ENCODE measurements at regions not wholly inside any gene's neighbourhood (a gene's known extent, or its start where the extent isn't known, plus 50 kb on each side); places are given as distances from the start of the nearest gene placed in this dataset.
"Not testable (repeated sequence)": the region's sequence is repeated elsewhere in the genome, so short reads cannot be mapped to it uniquely, and the experiment has no call there.

- DNase-seq: no peak
Observed at GRCh38 chr10:61040399-61041016, 96.5 kb upstream of the RHOBTB1 start.

DNA sequence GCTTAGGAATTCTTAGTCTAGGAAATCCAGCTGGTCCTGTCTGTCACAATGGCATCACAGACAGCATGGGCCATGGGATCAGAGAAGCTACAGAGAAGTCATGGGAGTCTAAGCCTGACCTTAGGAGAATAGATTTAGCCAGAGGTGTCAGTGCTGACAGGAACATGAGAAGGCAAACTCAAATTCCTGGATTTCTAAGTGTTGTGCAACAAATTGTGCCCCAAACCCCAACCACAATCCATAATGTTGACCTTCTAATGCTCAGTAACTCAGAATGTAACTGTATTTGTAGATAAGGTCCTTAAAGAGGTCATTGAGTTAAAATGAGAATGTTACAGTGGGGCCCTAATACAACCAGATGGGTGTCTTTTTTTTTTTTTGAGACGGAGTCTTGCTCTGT, 95.9 kb upstream of the RHOBTB1 start:
- DNase-seq: no peak

DNA sequence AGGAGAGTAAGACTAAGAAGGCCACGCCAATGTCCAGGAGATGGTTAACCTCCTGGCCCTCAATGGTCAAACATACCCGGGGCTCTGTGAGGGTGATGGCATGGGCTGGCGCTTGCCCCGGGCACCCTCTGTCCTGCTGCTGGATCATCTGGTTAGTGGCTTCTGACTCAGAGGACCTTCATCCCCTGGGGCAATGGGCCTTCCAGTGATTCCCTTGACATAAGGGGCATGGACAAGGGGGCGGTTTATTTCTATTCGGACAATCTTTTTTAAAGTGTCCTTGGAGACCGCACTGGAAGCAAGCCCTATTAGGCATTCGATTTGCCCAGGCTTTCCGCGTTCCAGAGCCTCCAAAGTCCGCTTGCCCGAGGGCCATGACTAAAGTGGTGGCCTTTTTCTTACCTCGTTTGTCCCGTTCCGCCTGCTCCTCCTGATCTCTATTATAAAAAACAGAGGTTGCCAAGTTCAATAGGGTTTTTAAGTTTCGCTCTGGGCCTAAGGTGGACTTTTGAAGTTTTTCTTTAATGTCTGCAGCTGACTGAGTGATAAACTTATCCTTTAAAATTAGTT, 93.4 kb upstream of the RHOBTB1 start:
- DNase-seq: not testable (repeated sequence)

DNA sequence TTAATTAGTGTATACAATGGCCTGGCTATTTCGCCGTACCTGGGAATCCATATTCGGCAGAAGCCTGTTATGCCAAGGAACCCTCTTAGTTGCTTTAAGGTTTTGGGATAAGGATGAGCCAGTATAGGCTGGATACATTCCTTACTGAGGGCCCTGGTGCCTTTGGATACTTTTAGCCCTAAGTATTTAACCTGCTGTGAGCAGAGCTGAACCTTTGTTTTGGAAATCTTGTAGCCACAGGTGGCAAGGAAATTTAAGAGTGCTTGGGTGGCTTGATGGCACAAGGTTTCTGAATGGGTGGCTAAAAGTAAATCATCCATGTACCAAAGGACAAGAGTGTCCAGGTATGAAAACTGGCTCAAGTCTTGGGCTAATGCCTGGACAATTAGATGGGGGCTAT, 92.2 kb upstream of the RHOBTB1 start:
- DNase-seq: not testable (repeated sequence)

- DNase-seq: no peak
Observed at GRCh38 chr10:61031341-61031740, 87.4 kb upstream of the RHOBTB1 start.

DNA sequence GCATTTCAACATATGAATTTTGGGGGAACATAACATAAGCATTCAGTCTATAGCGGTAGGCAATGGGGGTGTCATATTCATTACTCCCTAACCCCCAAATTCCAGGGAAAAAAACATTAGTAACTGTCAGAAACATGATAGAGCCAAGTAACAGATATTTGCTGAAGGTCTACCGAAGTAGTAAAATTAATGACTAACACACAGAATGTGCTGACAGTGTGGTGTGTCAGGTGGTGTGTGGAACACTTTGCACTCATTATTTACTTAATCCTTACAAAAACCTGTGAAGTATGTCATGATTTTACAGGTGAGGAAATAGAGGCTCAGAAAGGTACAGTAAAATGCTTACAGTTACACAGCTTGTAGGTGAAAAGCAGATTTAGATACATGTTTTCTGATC, 85.4 kb upstream of the RHOBTB1 start:
- no peak for DNase-seq

- no peak for DNase-seq
Observed at GRCh38 chr10:61028861-61029361, 84.9 kb upstream of the RHOBTB1 start.

DNA sequence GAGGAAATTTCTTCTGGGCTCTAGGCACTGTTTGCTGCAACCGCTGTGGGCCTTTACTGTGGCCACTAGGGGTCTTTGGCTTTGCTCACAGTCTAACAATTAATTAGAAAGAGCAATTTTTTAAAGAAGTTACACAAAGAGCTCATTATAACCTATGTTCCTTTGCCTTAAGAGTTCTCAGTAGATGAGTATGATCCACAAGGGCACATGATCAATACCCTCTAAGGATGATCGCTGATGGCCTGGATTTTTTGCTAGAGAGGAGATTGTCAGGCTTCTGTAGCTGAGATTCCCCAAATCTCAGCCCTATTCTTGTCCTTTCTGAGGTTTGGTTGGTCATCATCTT, 80.8 kb upstream of the RHOBTB1 start:
- DNase-seq: no peak

- no peak for DNase-seq
Observed at GRCh38 chr10:61024151-61024855, 80.3 kb upstream of the RHOBTB1 start.

- no peak for DNase-seq
Observed at GRCh38 chr10:61023053-61023452, 79.1 kb upstream of the RHOBTB1 start.

- DNase-seq: no peak
Observed at GRCh38 chr10:61021926-61022325, 77.9 kb upstream of the RHOBTB1 start.

GRCh38 chr10:61020420-61021158, 76.6 kb upstream of the RHOBTB1 start:
- DNase-seq: no peak

DNA sequence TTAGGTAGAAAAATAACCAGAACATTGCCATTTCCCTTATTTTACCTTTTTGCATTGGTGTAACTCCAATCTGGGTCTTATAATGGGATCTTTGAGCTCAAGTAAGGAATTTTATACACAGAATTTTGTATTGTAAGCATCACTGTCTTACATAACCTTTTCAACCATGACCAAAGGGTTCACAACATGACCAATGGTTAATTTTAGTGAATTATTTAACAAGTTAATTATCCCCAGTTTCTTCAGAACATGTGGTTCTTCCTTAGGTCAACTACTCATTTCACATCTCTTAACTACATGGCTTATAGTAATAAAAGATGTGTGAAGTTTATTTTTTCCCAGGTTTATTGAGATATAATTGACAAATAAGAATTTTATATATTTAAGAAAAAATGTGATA, 74.2 kb upstream of the RHOBTB1 start:
- DNase-seq: no peak

DNA sequence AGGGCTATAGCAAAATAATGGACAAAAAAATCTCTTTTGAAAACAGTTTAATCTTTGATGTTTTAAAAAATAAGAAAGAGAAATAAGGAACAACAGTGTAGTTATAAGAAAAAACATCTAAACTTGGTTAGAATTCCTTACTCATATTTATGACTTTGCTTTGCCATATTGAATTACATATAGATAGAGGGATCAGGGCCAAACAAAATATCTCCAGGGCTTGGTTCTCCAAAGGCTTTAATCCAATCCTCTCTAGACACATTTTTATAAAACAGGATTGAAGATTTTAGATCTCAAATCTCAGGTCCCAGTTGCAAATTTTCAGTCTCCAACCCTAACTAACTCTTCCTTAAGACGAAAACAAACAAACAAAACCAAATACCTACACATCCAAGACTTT, 72.6 kb upstream of the RHOBTB1 start:
- no peak for DNase-seq

DNA sequence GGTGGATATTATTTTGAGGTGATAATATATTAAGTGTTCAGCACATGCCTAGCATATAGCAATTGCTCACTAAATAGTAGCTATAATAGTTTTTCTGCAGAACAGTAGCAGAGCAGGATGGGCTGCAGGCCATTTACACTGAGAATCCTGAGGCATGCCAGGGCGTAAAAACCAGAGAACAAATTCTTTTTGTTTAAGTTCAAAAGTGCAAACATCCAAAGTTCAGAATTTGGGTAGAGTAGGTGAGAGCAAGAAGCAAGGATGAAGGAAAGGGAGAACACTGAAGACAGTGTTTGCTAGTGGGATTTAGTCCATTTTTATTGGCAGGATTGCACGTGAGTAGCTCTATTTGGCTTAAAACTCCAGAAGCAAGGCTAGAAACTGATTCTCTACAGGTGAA, 72.0 kb upstream of the RHOBTB1 start:
- no peak for DNase-seq

DNA sequence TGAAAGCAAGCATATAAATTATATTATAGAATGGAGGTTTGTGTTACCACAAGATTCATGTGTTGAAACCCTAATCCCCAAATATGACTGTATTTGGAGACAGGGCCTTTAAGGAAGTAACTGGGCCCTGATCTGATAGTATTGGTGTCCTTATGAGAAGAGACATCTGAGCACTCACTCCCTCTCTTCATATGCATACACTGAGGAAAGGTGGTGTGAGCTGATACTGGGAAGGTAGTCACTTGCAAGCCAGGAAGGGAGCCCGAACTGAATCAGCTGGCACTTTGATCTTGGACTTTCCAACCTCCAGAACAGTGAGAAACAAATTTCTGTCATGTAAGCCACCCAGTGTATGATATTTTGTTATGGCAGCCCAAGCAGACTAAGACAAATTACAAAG, 66.9 kb upstream of the RHOBTB1 start:
- DNase-seq: no peak

DNA sequence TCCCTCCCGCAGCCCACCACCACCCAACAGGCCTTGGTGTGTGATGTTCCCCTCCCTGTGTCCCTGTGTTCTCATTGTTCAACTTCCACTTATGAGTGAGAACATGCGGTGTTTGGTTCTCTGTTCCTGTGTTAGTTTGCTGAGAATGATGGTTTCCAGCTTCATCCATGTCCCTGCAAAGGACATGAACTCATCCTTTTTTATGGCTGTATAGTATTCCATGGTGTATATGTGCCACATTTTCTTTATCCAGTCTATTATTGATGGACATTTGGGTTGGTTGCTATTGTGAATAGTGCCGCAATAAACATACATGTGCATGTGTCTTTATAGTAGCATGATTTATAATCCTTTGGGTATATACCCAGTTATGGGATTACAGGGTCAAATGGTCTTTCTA, 59.1 kb upstream of the RHOBTB1 start:
- DNase-seq: not testable (repeated sequence)

GRCh38 chr10:61001731-61002122, 57.7 kb upstream of the RHOBTB1 start:
- DNase-seq: no peak

DNA sequence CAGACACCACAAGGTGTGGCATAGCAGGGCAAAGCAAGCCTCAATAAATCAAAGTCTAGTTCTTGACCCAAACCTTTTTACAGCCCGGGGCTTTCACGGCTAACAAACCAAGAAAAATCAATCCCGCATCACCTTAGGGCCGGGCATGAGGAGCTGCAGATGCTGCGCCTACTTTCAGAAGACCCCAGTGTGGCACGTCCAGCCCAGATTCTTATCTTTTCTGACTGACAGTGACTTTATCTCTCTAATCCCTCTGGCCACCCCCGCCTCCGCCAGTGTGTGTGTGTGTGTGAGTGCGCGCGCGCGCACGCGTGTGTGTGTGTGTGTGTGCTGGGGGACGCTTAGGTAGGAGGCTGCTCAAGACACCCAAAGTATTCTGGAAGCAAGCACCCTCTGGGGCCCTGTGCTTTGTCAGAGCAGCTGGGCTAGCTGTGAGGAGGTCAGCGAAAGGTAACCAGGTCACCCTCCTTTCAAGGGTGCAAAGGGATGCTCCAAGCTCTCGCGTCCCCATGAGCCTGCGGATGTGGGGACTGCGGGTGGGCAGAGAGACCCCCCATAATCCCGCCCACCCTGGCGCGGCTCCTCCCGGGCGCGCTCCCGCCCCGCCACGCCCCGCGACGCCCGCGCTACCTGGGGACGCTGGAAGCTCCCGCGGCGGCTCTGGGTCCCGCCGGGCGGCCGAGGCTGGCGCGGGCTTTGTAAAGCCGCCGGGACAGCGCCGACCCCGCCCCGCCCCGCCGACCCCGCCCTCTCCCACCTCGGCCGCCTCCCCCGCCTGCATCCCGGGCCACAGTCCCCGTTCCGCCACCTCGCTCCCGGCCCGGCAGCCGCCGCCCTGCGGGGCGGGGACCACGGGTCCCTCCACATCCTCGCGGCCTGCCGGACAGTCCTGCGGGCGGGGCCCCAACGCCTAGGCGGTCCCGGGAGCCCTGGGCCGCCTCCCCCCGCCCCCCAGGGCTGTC, 57.1 kb upstream of the RHOBTB1 start:
- DNase-seq: no peak

DNA sequence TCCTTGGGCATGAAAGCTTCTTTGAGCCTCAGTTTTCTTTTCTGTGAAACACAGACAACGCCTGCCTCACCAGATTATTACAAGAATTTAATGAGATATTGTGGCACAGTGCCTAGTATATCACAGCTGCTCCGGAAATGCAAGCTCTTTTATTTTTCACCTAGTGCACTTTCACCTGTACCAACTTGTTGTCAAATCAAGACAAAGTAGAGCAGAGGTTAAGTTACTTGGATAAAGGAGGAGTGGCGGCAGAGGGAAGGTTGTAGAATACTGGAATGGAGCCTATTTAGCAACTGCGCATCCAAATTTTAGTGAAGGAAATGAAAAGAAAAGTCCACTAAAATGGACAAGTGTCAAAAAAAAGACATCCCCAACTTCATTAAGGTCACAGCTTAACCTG, 54.9 kb upstream of the RHOBTB1 start:
- no peak for DNase-seq

DNA sequence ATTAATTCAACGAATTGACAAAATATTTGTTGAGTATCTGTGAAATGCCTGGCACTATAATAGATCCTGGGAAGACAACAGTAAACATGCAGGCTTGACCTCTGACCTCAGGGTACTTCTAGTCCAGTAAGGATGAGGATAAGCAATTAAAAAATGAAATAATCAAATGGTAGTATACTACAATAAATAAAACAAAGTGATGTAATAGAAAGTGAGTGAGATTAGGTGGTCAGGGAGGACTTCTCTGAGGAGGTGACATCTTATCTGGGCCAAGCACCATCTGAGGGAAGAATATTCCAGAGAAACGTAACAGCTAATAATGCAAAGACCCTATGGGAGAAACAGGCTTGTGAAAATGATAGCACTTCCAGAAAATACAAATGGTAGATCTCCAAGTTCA, 50.1 kb upstream of the RHOBTB1 start:
- no peak for DNase-seq
